ENCODE measurements at regions not wholly inside any gene's neighbourhood (a gene's known extent, or its start where the extent isn't known, plus 50 kb on each side); places are given as distances from the start of the nearest gene placed in this dataset.

DNA sequence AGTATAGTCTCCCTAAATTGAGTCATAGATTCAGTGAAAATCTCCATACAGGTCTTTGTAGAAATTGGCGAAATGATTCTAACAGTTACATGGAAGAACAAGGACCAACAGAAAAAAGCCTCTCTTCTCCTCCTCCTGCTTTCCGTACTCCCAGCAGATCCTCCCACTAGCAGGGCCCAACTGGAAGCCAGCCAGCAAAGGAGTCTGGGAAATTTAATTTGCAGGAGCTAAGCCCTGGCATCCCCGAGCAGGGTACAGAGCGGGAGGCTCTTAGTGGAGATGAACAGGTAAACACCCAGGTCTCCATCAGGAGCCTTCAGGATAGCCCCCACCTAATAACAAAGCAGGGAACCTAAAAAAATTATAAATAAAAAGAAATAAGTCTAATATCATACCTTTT, 1473.8 kb downstream of the TBC1D22A start:
- H3K4me3 ChIP-seq (ENCODE audit: low read depth, low read length) = no peak overlapping the region
- DNase-seq (ENCODE audit: low read depth) = no peak
- TF ChIP-seq, protein P1, sequence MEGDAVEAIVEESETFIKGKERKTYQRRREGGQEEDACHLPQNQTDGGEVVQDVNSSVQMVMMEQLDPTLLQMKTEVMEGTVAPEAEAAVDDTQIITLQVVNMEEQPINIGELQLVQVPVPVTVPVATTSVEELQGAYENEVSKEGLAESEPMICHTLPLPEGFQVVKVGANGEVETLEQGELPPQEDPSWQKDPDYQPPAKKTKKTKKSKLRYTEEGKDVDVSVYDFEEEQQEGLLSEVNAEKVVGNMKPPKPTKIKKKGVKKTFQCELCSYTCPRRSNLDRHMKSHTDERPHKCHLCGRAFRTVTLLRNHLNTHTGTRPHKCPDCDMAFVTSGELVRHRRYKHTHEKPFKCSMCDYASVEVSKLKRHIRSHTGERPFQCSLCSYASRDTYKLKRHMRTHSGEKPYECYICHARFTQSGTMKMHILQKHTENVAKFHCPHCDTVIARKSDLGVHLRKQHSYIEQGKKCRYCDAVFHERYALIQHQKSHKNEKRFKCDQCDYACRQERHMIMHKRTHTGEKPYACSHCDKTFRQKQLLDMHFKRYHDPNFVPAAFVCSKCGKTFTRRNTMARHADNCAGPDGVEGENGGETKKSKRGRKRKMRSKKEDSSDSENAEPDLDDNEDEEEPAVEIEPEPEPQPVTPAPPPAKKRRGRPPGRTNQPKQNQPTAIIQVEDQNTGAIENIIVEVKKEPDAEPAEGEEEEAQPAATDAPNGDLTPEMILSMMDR (IDR thresholded peaks at IDR 0.05; ENCODE audit: low read depth, low read length, missing control alignments) = no peak
- in situ Hi-C loops (cut with HindIII; ENCODE audit: low sequenced_read_pairs) = no loop called here

DNA sequence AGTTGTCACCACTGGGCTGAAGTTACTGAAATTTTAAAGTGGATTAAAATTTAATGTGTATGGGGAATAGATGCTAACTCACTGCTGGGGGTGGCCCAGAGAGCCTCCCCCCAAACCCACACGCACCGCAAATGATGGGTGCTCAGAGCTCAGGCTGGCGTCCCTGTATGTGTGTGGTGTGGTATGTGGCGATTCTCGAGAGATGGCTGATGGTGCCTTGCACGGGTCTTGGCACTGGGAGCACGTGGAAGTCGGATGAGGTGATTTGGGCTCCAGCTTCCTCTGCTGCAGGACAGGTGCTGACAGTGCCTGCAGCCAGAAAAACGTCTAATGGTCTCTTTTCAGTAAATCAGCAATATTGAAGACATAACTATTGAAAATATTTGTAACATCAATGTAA, 1473.3 kb downstream of the TBC1D22A start:
- TF ChIP-seq, protein P1 (IDR thresholded peaks at IDR 0.05; ENCODE audit: low read depth, low read length, missing control alignments) = no peak
- H3K4me3 ChIP-seq (ENCODE audit: low read depth, low read length) = no peak overlapping the region
- DNase-seq (ENCODE audit: low read depth) = no peak
- in situ Hi-C loops (cut with HindIII; ENCODE audit: low sequenced_read_pairs) = no loop called here

DNA sequence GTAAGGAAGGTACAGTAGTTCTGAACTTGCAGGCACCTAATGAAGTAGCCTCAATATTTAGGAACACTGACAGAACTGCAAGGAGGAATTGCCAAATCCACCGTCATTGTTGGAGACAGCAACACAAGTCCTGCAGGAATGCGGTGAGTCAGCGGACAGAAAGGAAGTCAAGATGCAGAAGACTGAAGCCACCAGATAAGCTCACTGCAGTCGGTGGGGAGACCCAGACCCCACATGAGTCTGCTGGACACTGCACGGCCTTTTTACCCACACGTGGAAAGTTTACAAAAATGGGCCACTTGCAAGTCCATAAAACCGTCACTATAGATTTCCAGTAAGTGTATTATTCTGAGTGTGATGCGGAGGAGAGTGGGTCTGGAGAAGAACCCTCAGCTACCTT, 1471.6 kb downstream of the TBC1D22A start:
- no peak overlapping the region for H3K4me3 ChIP-seq (ENCODE audit: low read depth, low read length)
- TF ChIP-seq, protein P1 (IDR thresholded peaks at IDR 0.05; ENCODE audit: low read depth, low read length, missing control alignments) = no peak
- in situ Hi-C loops (cut with HindIII; ENCODE audit: low sequenced_read_pairs) = no loop called here
- DNase-seq (ENCODE audit: low read depth) = no peak

DNA sequence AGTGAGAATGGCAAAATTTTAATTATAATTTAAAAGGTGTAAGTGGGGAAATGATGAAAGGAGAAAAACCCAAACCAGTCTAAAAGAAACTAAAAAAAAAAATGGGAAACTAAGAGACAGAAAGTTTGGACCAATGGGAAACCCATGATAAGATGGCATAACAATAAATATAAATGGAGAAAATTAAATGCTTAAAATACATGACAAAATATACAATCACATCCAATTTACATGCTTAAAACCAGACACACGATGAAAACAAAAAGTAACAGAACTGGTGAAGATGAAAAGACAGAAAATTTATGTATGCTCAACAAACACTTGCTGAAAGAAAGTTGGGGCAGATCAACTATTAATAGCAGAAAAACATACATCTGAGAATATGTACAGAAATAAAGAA, 1471.1 kb downstream of the TBC1D22A start:
- in situ Hi-C loops (cut with HindIII; ENCODE audit: low sequenced_read_pairs) = no loop called here
- no peak overlapping the region for H3K4me3 ChIP-seq (ENCODE audit: low read depth, low read length)
- TF ChIP-seq, protein P1 (IDR thresholded peaks at IDR 0.05; ENCODE audit: low read depth, low read length, missing control alignments) = no peak
- DNase-seq (ENCODE audit: low read depth) = no peak

- TF ChIP-seq, protein P1 (IDR thresholded peaks at IDR 0.05; ENCODE audit: low read depth, low read length, missing control alignments) = no peak
- DNase-seq (ENCODE audit: low read depth) = no peak
- no peak overlapping the region for H3K4me3 ChIP-seq (ENCODE audit: low read depth, low read length)
- in situ Hi-C loops (cut with HindIII; ENCODE audit: low sequenced_read_pairs) = no loop called here
Observed at GRCh38 chr22:48228468-48228867, 1466.0 kb downstream of the TBC1D22A start.

- in situ Hi-C loops (cut with HindIII; ENCODE audit: low sequenced_read_pairs) = no loop called here
- TF ChIP-seq, protein P1 (IDR thresholded peaks at IDR 0.05; ENCODE audit: low read depth, low read length, missing control alignments) = no peak
Observed at GRCh38 chr22:48227341-48228018, 1465.0 kb downstream of the TBC1D22A start.

More at GRCh38 chr22:48227341-48228018, 1465.0 kb downstream of the TBC1D22A start:
- DNase-seq (ENCODE audit: low read depth) = no peak
- no peak overlapping the region for H3K4me3 ChIP-seq (ENCODE audit: low read depth, low read length)
